ENCODE measurements at regions not wholly inside any gene's neighbourhood (a gene's known extent, or its start where the extent isn't known, plus 50 kb on each side); places are given as distances from the start of the nearest gene placed in this dataset.

- in situ Hi-C loops (cut with HindIII; ENCODE audit: low pct_unique_long_range_greater_than_20kb, low sequenced_read_pairs) = no loop called here
- no peak for DNase-seq (ENCODE audit: low read depth, low spot score)
These were observed 158.2 kb upstream of the GUCY1A2 start for GRCh38 chr11:107176148-107177105.

- in situ Hi-C loops (cut with HindIII; ENCODE audit: low pct_unique_long_range_greater_than_20kb, low sequenced_read_pairs) = no loop called here
- DNase-seq (ENCODE audit: low read depth, low spot score) = no peak
These were observed 156.6 kb upstream of the GUCY1A2 start for GRCh38 chr11:107174856-107175255.

GRCh38 chr11:107172996-107173395, 154.7 kb upstream of the GUCY1A2 start:
- in situ Hi-C loops (cut with HindIII; ENCODE audit: low pct_unique_long_range_greater_than_20kb, low sequenced_read_pairs) = no loop called here
- no peak for DNase-seq (ENCODE audit: low read depth, low spot score)

- in situ Hi-C loops (cut with HindIII; ENCODE audit: low pct_unique_long_range_greater_than_20kb, low sequenced_read_pairs) = no loop called here
- DNase-seq (ENCODE audit: low read depth, low spot score) = no peak
These were observed 139.5 kb upstream of the GUCY1A2 start for GRCh38 chr11:107157809-107158187.

- in situ Hi-C loops (cut with HindIII; ENCODE audit: low pct_unique_long_range_greater_than_20kb, low sequenced_read_pairs) = no loop called here
- no peak for DNase-seq (ENCODE audit: low read depth, low spot score)
These were observed 139.0 kb upstream of the GUCY1A2 start for GRCh38 chr11:107157146-107157808.

- no peak for DNase-seq (ENCODE audit: low read depth, low spot score)
- in situ Hi-C loops (cut with HindIII; ENCODE audit: low pct_unique_long_range_greater_than_20kb, low sequenced_read_pairs) = no loop called here
These were observed 133.3 kb upstream of the GUCY1A2 start for GRCh38 chr11:107151579-107151978.

- in situ Hi-C loops (cut with HindIII; ENCODE audit: low pct_unique_long_range_greater_than_20kb, low sequenced_read_pairs) = no loop called here
- no peak for DNase-seq (ENCODE audit: low read depth, low spot score)
These were observed 132.9 kb upstream of the GUCY1A2 start for GRCh38 chr11:107151158-107151557.

DNA sequence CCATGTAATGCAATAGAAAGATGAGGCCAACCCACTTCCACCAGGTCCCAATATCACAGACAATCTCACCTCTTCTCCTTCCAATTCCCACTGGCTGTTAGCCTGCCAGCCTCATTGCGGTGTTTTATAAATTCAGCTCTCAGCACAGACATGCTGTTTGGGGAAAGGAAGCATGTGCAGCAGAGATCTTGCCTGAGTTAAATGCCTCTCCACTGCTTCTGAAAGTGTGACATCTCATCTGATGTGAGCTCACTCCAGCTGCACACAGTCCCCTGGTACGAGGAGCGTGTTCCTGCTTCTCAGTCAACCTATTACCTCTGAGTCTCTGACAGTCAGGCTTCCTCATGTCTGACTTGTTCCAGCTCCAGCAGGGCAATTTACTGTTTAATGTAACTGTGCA, 122.7 kb upstream of the GUCY1A2 start:
- DNase-seq (ENCODE audit: low read depth, low spot score) = no peak
- in situ Hi-C loops (cut with HindIII; ENCODE audit: low pct_unique_long_range_greater_than_20kb, low sequenced_read_pairs) = no loop called here

DNA sequence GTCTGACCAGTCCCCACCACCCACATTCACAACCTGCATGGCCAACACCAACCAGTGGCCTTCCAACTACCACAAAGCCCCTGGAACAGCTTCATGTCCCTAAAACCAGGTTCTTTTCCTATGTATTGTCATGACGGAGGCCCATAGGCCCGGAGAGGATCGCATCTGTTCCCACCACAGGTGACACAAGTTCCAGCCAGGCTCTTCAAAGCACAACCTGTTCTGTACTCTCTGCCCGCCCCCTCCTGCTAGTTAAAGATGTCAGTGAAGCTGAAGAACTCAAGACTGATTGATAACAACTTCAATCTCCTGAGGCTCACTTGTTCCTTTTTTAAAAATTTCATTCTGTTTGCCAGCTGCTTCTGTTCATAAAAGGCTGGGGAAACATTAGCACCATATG, 121.1 kb upstream of the GUCY1A2 start:
- no peak for DNase-seq (ENCODE audit: low read depth, low spot score)
- in situ Hi-C loops (cut with HindIII; ENCODE audit: low pct_unique_long_range_greater_than_20kb, low sequenced_read_pairs) = no loop called here

DNA sequence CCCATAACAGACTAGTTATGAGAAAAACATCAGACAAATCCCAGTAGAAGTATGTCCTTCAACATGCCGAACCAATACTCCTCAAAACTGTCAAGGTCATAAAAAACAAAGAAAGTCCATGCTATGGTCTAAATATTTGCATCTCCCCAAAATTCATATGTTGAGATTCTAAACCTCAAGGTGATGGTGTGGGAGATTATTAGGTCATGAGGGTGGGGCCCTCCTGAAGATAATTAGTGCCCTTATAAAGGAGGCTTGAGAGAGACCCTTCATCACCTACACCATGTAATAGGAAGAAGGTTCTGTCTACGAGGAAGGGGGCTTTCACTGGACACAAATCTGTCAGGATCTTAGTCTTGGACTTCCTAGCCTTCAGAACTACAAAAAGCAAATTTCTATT, 118.6 kb upstream of the GUCY1A2 start:
- in situ Hi-C loops (cut with HindIII; ENCODE audit: low pct_unique_long_range_greater_than_20kb, low sequenced_read_pairs) = no loop called here
- DNase-seq (ENCODE audit: low read depth, low spot score) = no peak

- DNase-seq (ENCODE audit: low read depth, low spot score) = no peak
- in situ Hi-C loops (cut with HindIII; ENCODE audit: low pct_unique_long_range_greater_than_20kb, low sequenced_read_pairs) = no loop called here
These were observed 113.5 kb upstream of the GUCY1A2 start for GRCh38 chr11:107131756-107132155.

GRCh38 chr11:107123022-107123421, 104.7 kb upstream of the GUCY1A2 start:
- in situ Hi-C loops (cut with HindIII; ENCODE audit: low pct_unique_long_range_greater_than_20kb, low sequenced_read_pairs) = no loop called here
- peak; percentile 4 for DNase-seq (ENCODE audit: low read depth, low spot score)

GRCh38 chr11:107118025-107118720, 99.9 kb upstream of the GUCY1A2 start:
- in situ Hi-C loops (cut with HindIII; ENCODE audit: low pct_unique_long_range_greater_than_20kb, low sequenced_read_pairs) = no loop called here
- no peak for DNase-seq (ENCODE audit: low read depth, low spot score)

DNA sequence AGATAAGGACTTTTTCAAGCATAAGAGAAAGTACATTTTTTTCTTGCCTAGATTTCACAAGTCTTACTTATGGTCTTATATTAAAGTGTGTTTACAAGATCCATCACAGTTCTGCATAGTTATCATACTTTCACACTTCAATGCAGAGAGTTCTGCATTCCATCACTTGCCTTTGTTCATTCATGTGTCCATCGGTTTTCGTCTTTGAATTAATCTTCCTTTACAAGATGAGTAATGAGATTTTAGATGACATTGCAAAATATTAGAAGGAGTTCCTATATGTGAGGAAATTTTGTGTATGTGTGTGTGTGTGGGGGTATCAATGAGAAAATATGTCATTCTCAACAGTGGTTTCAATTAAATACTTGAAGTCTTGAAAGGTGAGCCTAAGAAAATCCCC, 98.1 kb upstream of the GUCY1A2 start:
- DNase-seq (ENCODE audit: low read depth, low spot score) = no peak
- in situ Hi-C loops (cut with HindIII; ENCODE audit: low pct_unique_long_range_greater_than_20kb, low sequenced_read_pairs) = no loop called here

DNA sequence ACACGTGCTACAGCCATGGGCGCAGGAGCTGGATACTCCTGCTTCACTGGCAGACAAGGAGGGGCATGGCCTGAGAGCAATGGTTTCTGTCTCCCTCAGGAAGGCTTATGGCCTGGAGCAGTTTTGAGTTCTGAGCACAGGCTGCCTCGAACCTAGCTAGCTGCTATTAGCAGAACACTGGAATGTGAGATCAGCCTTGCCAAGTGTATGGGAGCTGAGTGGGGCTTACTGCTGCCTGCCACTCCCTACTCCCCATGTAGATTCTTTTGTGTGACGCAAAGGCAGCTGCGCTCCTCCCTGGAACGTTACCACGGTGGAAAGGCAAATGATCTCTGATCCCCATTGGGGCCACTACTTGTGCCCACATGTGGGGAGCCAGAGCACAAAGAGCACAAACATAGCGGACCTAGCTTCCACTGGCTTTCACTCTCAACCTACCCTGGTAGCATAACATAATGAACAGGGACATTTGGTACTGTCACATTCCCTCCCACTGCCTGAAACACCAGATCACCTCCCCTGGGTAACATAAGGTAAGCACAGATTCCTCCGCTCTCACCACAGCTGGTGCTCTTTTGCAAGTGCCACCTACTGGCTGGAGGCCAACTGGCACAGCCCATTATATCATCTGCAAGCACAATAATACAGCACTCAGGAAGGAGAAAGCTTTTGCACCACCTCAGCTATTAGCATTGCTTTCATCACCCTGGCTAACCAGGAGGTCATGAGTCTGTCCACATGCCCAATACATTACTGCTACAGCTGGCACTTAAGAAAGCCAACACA, 84.6 kb upstream of the GUCY1A2 start:
- DNase-seq (ENCODE audit: low read depth, low spot score) = no peak
- in situ Hi-C loops (cut with HindIII; ENCODE audit: low pct_unique_long_range_greater_than_20kb, low sequenced_read_pairs) = no loop called here

- no peak for DNase-seq (ENCODE audit: low read depth, low spot score)
- in situ Hi-C loops (cut with HindIII; ENCODE audit: low pct_unique_long_range_greater_than_20kb, low sequenced_read_pairs) = no loop called here
These were observed 74.4 kb upstream of the GUCY1A2 start for GRCh38 chr11:107092667-107093066.

DNA sequence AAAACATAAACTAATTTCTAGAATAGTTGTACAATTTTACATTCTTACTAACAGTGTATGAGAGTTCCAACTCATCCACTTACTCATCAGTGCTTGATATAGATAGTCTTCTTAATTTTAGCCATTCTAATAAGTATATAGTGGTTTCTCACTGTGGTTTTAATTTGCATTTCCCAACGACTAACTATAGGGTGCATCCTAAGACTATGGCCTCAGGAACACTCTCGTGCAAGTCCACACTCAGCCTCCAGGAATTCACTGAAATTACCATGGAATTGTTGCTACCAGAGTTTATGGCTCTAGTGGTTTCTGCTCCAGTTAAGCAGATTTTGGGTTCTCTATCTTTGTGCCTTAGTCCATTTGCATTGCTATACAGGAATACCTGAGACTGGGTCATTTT, 60.1 kb upstream of the GUCY1A2 start:
- DNase-seq (ENCODE audit: low read depth, low spot score) = no peak

DNA sequence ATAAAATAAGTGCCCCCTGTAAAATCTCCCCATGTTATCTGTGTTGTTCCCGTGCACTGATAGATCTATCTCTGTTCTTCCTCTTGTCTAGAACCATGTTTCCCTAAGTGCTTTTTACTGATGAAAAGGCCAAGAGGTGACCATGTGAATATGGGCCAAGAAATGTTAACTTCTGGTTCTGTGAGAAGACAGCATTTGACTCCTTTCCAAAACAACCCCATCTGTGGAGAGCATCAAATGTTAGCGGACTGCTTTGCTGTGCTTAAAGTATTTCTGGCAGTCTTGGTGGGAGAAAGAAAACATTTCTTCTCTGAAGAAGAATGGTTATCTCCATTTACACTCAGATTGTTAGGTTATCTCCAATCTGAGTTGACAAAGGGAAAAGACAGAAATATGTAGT, 58.6 kb upstream of the GUCY1A2 start:
- no peak for DNase-seq (ENCODE audit: low read depth, low spot score)
- in situ Hi-C loops (cut with HindIII; ENCODE audit: low pct_unique_long_range_greater_than_20kb, low sequenced_read_pairs) = no loop called here

More for the DNA sequence above, 60.1 kb upstream of the GUCY1A2 start:
- in situ Hi-C loops (cut with HindIII; ENCODE audit: low pct_unique_long_range_greater_than_20kb, low sequenced_read_pairs) = no loop called here

Measured in SK-MEL-5 (cell line).